SK-N-SH (cell line): ENCODE measurements at regions not wholly inside any gene's neighbourhood (a gene's known extent, or its start where the extent isn't known, plus 50 kb on each side); places are given as distances from the start of the nearest gene placed in this dataset.

Experiments
- CTCF ChIA-PET: fragments of 300-600, 350-600 bp; formaldehyde crosslinking; extraction: SDS; loops from one replicate; lab custom pipeline; 2021; lab: Yijun Ruan, JAX
- POLR2A ChIA-PET: fragments of 350-600 bp; sonication (Branson Sonifier 250); formaldehyde crosslinking; extraction: SDS; loops from one replicate; lab custom pipeline; 2020; ENCODE audit warnings: antibody characterized with exemption, inconsistent platforms; lab: Yijun Ruan, JAX
- DNase-seq: peaks from one replicate; pipeline ENCODE4 v3.0.0; 2012
- H2AFZ ChIP-seq: fragments of 200-600 bp; sonication (generic); 2 replicates; pipeline ENCODE4 v1.8.1; 2016; ENCODE audit warnings: antibody characterized with exemption, mild to moderate bottlenecking, low read depth
- H3F3A ChIP-seq: fragments of 200-600 bp; sonication (generic); replicated peaks from 2 replicates; pipeline ENCODE3; 2016; ENCODE audit warnings: antibody characterized with exemption, mild to moderate bottlenecking; ENCODE audit not compliant: insufficient read depth
- H3K27ac ChIP-seq, 2 experiments: fragments of 200-500 bp in 1 of 2; fragments of 200-600 bp in 1 of 2; sonication (Bioruptor generic) in 1 of 2; sonication (generic), shearing (Covaris generic) in 1 of 2; 2 replicates each; pipeline versions ENCODE4 v1.5.1 to v1.6.1; 2014 to 2016; ENCODE audit warnings: low read depth in 2 of 2, inconsistent platforms in 1 of 2, low read length in 1 of 2, mild to moderate bottlenecking in 1 of 2, mixed read lengths in 1 of 2
- H3K27me3 ChIP-seq: fragments of 200-600 bp; sonication (generic), shearing (Covaris generic); 2 replicates; pipeline ENCODE4 v1.6.1; 2016; ENCODE audit warnings: mixed run types; ENCODE audit not compliant: insufficient read depth
- H3K36me3 ChIP-seq, 2 experiments: fragments of 200-500 bp in 1 of 2; fragments of 200-600 bp in 1 of 2; sonication (Bioruptor generic) in 1 of 2; sonication (generic) in 1 of 2; replicated peaks in 1 of 2; 2 replicates each; pipeline versions ENCODE3 to v1.5.1; 2014 to 2016; ENCODE audit warnings: low read length in 1 of 2, mild to moderate bottlenecking in 1 of 2; ENCODE audit not compliant: insufficient read depth in 2 of 2, control insufficient read depth in 1 of 2
- H3K4me1 ChIP-seq, 2 experiments: fragments of 200-500 bp in 1 of 2; fragments of 200-600 bp in 1 of 2; sonication (Bioruptor generic) in 1 of 2; sonication (generic), shearing (Covaris generic) in 1 of 2; 2 replicates each; pipeline versions ENCODE4 v1.5.1 to v1.6.1; 2014 to 2016; ENCODE audit warnings: low read depth in 1 of 2, low read length in 1 of 2, mixed run types in 1 of 2; ENCODE audit not compliant: insufficient read depth in 2 of 2, control insufficient read depth in 1 of 2
- H3K4me2 ChIP-seq: fragments of 200-600 bp; sonication (generic), shearing (Covaris generic); 2 replicates; pipeline ENCODE4 v1.6.1; 2017; ENCODE audit warnings: mixed run types
- H3K4me3 ChIP-seq, 2 experiments: fragments of 200-500 bp in 1 of 2; fragments of 200-600 bp in 1 of 2; sonication (Bioruptor generic) in 1 of 2; sonication (generic), shearing (Covaris generic) in 1 of 2; 2 replicates each; pipeline versions ENCODE4 v1.5.1 to v1.8.1; 2014 to 2016; ENCODE audit warnings: low read depth in 2 of 2, inconsistent platforms in 1 of 2, low read length in 1 of 2, mild to moderate bottlenecking in 1 of 2, mixed read lengths in 1 of 2, moderate library complexity in 1 of 2
- H3K79me2 ChIP-seq: fragments of 200-600 bp; sonication (generic); 2 replicates; pipeline ENCODE4 v1.8.1; 2017; ENCODE audit warnings: mild to moderate bottlenecking; ENCODE audit not compliant: insufficient read depth
- H3K9ac ChIP-seq: fragments of 200-600 bp; sonication (generic); 2 replicates; pipeline ENCODE4 v1.6.1; 2017; ENCODE audit warnings: mixed run types
- H3K9me2 ChIP-seq: fragments of 200-600 bp; sonication (generic); 2 replicates; pipeline ENCODE4 v1.6.1; 2017; ENCODE audit warnings: mixed run types
- H3K9me3 ChIP-seq: fragments of 200-600 bp; sonication (generic); 2 replicates; pipeline ENCODE4 v1.6.1; 2017; ENCODE audit warnings: mixed run types, mild to moderate bottlenecking, moderate library complexity
- H4K20me1 ChIP-seq: fragments of 200-600 bp; sonication (generic); 2 replicates; pipeline ENCODE4 v1.6.1; 2017; ENCODE audit warnings: mild to moderate bottlenecking, mixed run types; ENCODE audit not compliant: insufficient read depth
- ELF1 ChIP-seq: IDR thresholded peaks from 2 replicates; pipeline ENCODE4 v1.4.0; 2012
- EZH2phosphoT487 ChIP-seq: fragments of 200-600 bp; sonication (generic); IDR thresholded peaks from 2 replicates; pipeline ENCODE4 v1.6.1; 2017; ENCODE audit warnings: low read depth, mixed run types, mild to moderate bottlenecking, antibody characterized with exemption, moderate library complexity, borderline replicate concordance
- FOSL2 ChIP-seq: IDR thresholded peaks from 2 replicates; pipeline ENCODE4 v1.4.0; 2012; ENCODE audit warnings: low read depth, mild to moderate bottlenecking, moderate library complexity, borderline replicate concordance
- FOXJ3 ChIP-seq: sonication (generic); formaldehyde crosslinking; IDR thresholded peaks from 2 replicates; pipeline ENCODE4 v1.5.1; 2020; ENCODE audit warnings: mild to moderate bottlenecking, missing genetic modification reagents
- GATA2 ChIP-seq: sonication (generic); formaldehyde crosslinking; IDR thresholded peaks from 2 replicates; pipeline ENCODE4 v1.5.0; 2020; ENCODE audit warnings: mild to moderate bottlenecking, missing genetic modification reagents
- IRF3 ChIP-seq: fragments of 150-350 bp; IDR thresholded peaks from 2 replicates; pipeline ENCODE4 v1.6.1; 2016; ENCODE audit warnings: mild to moderate bottlenecking, low read depth, low read length
- MAX ChIP-seq: IDR thresholded peaks from 2 replicates; pipeline ENCODE4 v1.4.0; 2012; ENCODE audit warnings: low read depth
- MEF2A ChIP-seq: IDR thresholded peaks from 2 replicates; pipeline ENCODE4 v1.4.0; 2012; ENCODE audit warnings: low read depth, borderline replicate concordance
- PBX3 ChIP-seq: IDR thresholded peaks from 2 replicates; pipeline ENCODE4; 2012
- POLR2AphosphoS5 ChIP-seq: IDR thresholded peaks from 2 replicates; pipeline ENCODE4 v1.6.1; 2012; ENCODE audit warnings: low read depth, low read length
- RAD21 ChIP-seq: IDR thresholded peaks from 2 replicates; pipeline ENCODE4 v1.6.1; 2012; ENCODE audit warnings: mild to moderate bottlenecking, low read length
- RCOR1 ChIP-seq: fragments of 150-350 bp; IDR thresholded peaks from 2 replicates; pipeline ENCODE4 v1.6.1; 2017; ENCODE audit warnings: antibody characterized with exemption, low read length
- REST ChIP-seq: IDR thresholded peaks from 2 replicates; pipeline ENCODE4 v1.6.1; 2012; ENCODE audit warnings: mild to moderate bottlenecking, low read depth, low read length, moderate library complexity
- RFX5 ChIP-seq: IDR thresholded peaks from 2 replicates; pipeline ENCODE4 v1.6.1; 2012; ENCODE audit warnings: mild to moderate bottlenecking, improper control_type of control experiment, low read length
- RXRA ChIP-seq: IDR thresholded peaks from 2 replicates; pipeline ENCODE4 v1.4.0; 2012; ENCODE audit warnings: low read depth, mild to moderate bottlenecking, borderline replicate concordance
- SMC3 ChIP-seq: IDR thresholded peaks from 2 replicates; pipeline ENCODE4 v1.6.1; 2012; ENCODE audit warnings: low read depth, low read length, improper control_type of control experiment
- TEAD4 ChIP-seq: IDR thresholded peaks from 2 replicates; pipeline ENCODE4 v1.4.0; 2012; ENCODE audit warnings: mild to moderate bottlenecking, borderline replicate concordance; ENCODE audit not compliant: insufficient read depth
- ZBTB33 ChIP-seq: IDR thresholded peaks from 2 replicates; pipeline ENCODE4 v1.4.0; 2012; ENCODE audit warnings: low read depth, borderline replicate concordance
- WGBS: methylation state at CpG from one replicate; pipeline ENCODE4 v1.1.6; 2017; ENCODE audit warnings: low lambda C conversion rate; 5-methylcytosine and 5-hydroxymethylcytosine counted together

- Histone ChIP-seq H3K9me2 (no peaks in the 10 kb centered on the region), H2AFZ (no peak overlapping the region; the same call in 1 of the 2 replicates), H4K20me1 (no peaks in the 10 kb centered on the region), H3K79me2 (no peaks in the 10 kb centered on the region), H3K4me2 (no peak overlapping the region), H3K9ac (no peak overlapping the region), H3K27ac (no peak overlapping the region), H3K36me3 (no peaks in the 10 kb centered on the region), H3K27me3 (no peaks in the 10 kb centered on the region), H3K4me1 (no peaks in the 10 kb centered on the region; a peak in 1 of 4 replicates), H3K4me3 (no peak overlapping the region), H3F3A (no peaks in the 10 kb centered on the region), H3K9me3 (no peaks in the 10 kb centered on the region)
- DNase-seq: no peak
- no peak for TF ChIP-seq RFX5
- TF ChIP-seq PBX3: no peak
- TF ChIP-seq TEAD4: no peak
- TF ChIP-seq ZBTB33: no peak
- no peak for TF ChIP-seq MAX
- TF ChIP-seq IRF3: no peak
- no peak for TF ChIP-seq RAD21
- TF ChIP-seq GATA2 (CRISPR knock-in tag): no peak
- no peak for TF ChIP-seq ELF1
- TF ChIP-seq SMC3: no peak
- 50% methylated on average over 1 of the region's 1 CpG for WGBS
- ChIA-PET POLR2A (no interaction called here), CTCF (no interaction called here)
Measured at GRCh38 chr1:238334170-238334569, 443.4 kb upstream of the ZP4 start.

- no peak overlapping the region for H3K9ac ChIP-seq
- no peaks in the 10 kb centered on the region for H4K20me1 ChIP-seq
- no peaks in the 10 kb centered on the region for H3K79me2 ChIP-seq
- no peak overlapping the region for H3K4me2 ChIP-seq
- H3K36me3 ChIP-seq: no peaks in the 10 kb centered on the region
- no peaks in the 10 kb centered on the region for H3K9me3 ChIP-seq
- no peak overlapping the region for H3K27ac ChIP-seq
- no peaks in the 10 kb centered on the region for H3K9me2 ChIP-seq
- ChIA-PET POLR2A (no interaction called here), CTCF (no interaction called here)
- H3F3A ChIP-seq: no peaks in the 10 kb centered on the region
- H3K27me3 ChIP-seq: no peaks in the 10 kb centered on the region
- no peak for DNase-seq
- H2AFZ ChIP-seq: no peak overlapping the region
- no peak overlapping the region for H3K4me3 ChIP-seq
- H3K4me1 ChIP-seq: no peaks in the 10 kb centered on the region; a peak in 1 of 4 replicates
- no peak for TF ChIP-seq RCOR1
- TF ChIP-seq PBX3: no peak
- no peak for TF ChIP-seq EZH2phosphoT487
- no peak for TF ChIP-seq FOXJ3 (CRISPR knock-in tag)
- TF ChIP-seq REST: no peak
- no peak for TF ChIP-seq IRF3
- TF ChIP-seq RXRA: no peak
- TF ChIP-seq FOSL2: no peak
- no peak for TF ChIP-seq POLR2AphosphoS5
- TF ChIP-seq MEF2A: no peak
Measured at GRCh38 chr1:238331557-238331956, 440.8 kb upstream of the ZP4 start.
